Activated CD4-positive, CD25-positive, alpha-beta regulatory T cell treated with anti-CD3 and anti-CD28 coated beads, Interleukin-2, amount 50 U/mL, for 24 hours (primary cell): ENCODE measurements at regions not wholly inside any gene's neighbourhood (a gene's known extent, or its start where the extent isn't known, plus 50 kb on each side); places are given as distances from the start of the nearest gene placed in this dataset.
"Not testable (repeated sequence)": the region's sequence is repeated elsewhere in the genome, so short reads cannot be mapped to it uniquely, and the experiment has no call there.

Source experiments
- ATAC-seq, 2 donors: fragments of 150-1000 bp; cut with Tn5 transposase; one replicate each; pipeline ENCODE4 v1.10.0; 2021; ENCODE audit warnings: mild to moderate bottlenecking in 1 of 2, moderate library complexity in 1 of 2

GRCh38 chr2:228782281-228782680 is 488.8 kb downstream of the PID1 start:
- ATAC-seq, result no peak

GRCh38 chr2:228777855-228778355 is 493.2 kb downstream of the PID1 start:
- ATAC-seq, result no peak

- ATAC-seq, result no peak
Observed at GRCh38 chr2:228774548-228774947, 496.5 kb downstream of the PID1 start.

GRCh38 chr2:228771774-228772173 is 499.3 kb downstream of the PID1 start:
- ATAC-seq, result no peak

- ATAC-seq, result no peak
Observed at GRCh38 chr2:228771315-228771714, 499.8 kb downstream of the PID1 start.

GRCh38 chr2:228768818-228769217 is 502.3 kb downstream of the PID1 start:
- no peak for ATAC-seq

- not testable (repeated sequence) for ATAC-seq
Observed at GRCh38 chr2:228768141-228768540, 502.9 kb downstream of the PID1 start.

GRCh38 chr2:228767196-228767595 is 503.9 kb downstream of the PID1 start:
- no peak for ATAC-seq

- ATAC-seq, result no peak
Observed at GRCh38 chr2:228763379-228763981, 507.6 kb downstream of the PID1 start.

- ATAC-seq, result no peak
Observed at GRCh38 chr2:228762565-228762964, 508.5 kb downstream of the PID1 start.

GRCh38 chr2:228755661-228756060 is 515.4 kb downstream of the PID1 start:
- ATAC-seq, result not testable (repeated sequence)

GRCh38 chr2:228747483-228747882 is 523.6 kb downstream of the PID1 start:
- no peak for ATAC-seq

GRCh38 chr2:228738671-228739380 is 532.3 kb downstream of the PID1 start:
- no peak for ATAC-seq

- no peak for ATAC-seq
Observed at GRCh38 chr2:228735697-228736096, 535.4 kb downstream of the PID1 start.

- no peak for ATAC-seq
Observed at GRCh38 chr2:228731517-228731916, 539.6 kb downstream of the PID1 start.

GRCh38 chr2:228728961-228729360 is 542.1 kb downstream of the PID1 start:
- no peak for ATAC-seq

- ATAC-seq, result no peak
Observed at GRCh38 chr2:228725031-228725430, 543.5 kb upstream of the SPHKAP start.

- ATAC-seq, result no peak
Observed at GRCh38 chr2:228723599-228723998, 542.1 kb upstream of the SPHKAP start.

GRCh38 chr2:228722311-228722710 is 540.8 kb upstream of the SPHKAP start:
- ATAC-seq, result no peak

- ATAC-seq, result no peak
Observed at GRCh38 chr2:228720895-228721294, 539.4 kb upstream of the SPHKAP start.

- no peak for ATAC-seq
Observed at GRCh38 chr2:228709788-228710371, 528.4 kb upstream of the SPHKAP start.

- no peak for ATAC-seq
Observed at GRCh38 chr2:228707846-228708245, 526.4 kb upstream of the SPHKAP start.

- no peak for ATAC-seq
Observed at GRCh38 chr2:228705318-228705717, 523.8 kb upstream of the SPHKAP start.

GRCh38 chr2:228703152-228703551 is 521.7 kb upstream of the SPHKAP start:
- ATAC-seq, result no peak
